GM12864 (cell line): ENCODE measurements at regions not wholly inside any gene's neighbourhood (a gene's known extent, or its start where the extent isn't known, plus 50 kb on each side); places are given as distances from the start of the nearest gene placed in this dataset.
A peak's percentile ranks its signal among the peaks of the same experiment; 100 is the strongest.

Experiments used
- DNase-seq: peaks from one replicate; pipeline ENCODE4 v3.0.0-alpha.2; 2011; ENCODE audit warnings: low read depth
- H3K4me3 ChIP-seq: 2 replicates; pipeline ENCODE4 v1.5.1; 2011; ENCODE audit warnings: mild to moderate bottlenecking, low read depth, low read length, control low read depth
- TF ChIP-seq, protein P1 (sequence below): IDR thresholded peaks from 2 replicates; pipeline ENCODE4 v1.5.1; 2011; ENCODE audit warnings: low read depth, mild to moderate bottlenecking, moderate library complexity, low read length, control low read depth, inconsistent platforms; ENCODE audit errors: missing control alignments

DNA sequence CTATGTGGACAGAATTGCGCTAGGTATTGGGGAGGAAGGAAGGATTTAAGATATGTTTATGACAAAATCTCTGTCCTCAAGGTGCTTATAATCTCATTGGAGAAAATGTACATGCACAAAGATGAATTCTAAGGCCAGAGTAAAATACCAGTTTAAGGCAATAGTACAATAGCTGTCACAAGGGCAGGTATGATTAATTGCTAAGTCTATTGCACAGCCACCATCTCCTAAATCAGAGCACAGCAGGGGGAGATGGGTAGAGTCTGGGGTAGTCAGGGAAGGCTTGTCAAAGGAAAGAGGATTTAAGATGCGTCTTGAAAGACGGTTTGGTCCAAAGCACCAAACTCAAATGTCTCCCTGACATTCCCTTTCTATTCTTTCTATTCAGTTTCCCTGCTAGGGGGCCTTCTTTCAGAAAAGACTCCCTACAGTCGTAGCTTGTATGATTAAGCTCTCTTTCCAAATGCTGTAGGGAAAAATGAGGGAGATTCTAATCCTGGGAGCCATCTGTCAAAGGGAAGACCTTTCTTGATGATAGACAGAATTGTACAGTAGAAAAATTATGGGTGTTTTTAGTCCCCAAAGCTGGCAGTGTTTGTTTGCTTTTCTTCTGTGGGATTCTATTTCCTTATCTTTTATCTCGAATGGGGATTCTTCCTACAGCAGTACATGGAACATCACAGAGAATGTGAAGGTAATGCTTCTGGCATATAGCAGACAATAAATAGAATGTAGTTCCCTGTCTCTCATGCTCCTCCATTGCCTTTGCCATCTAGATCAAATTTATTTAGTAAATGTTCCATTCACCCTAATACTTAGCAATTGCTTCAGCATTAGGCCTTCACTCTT is 107.6 kb upstream of the NFIA start:
- TF ChIP-seq, protein P1, sequence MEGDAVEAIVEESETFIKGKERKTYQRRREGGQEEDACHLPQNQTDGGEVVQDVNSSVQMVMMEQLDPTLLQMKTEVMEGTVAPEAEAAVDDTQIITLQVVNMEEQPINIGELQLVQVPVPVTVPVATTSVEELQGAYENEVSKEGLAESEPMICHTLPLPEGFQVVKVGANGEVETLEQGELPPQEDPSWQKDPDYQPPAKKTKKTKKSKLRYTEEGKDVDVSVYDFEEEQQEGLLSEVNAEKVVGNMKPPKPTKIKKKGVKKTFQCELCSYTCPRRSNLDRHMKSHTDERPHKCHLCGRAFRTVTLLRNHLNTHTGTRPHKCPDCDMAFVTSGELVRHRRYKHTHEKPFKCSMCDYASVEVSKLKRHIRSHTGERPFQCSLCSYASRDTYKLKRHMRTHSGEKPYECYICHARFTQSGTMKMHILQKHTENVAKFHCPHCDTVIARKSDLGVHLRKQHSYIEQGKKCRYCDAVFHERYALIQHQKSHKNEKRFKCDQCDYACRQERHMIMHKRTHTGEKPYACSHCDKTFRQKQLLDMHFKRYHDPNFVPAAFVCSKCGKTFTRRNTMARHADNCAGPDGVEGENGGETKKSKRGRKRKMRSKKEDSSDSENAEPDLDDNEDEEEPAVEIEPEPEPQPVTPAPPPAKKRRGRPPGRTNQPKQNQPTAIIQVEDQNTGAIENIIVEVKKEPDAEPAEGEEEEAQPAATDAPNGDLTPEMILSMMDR, result no peak
- H3K4me3 ChIP-seq, result no peak overlapping the region
- DNase-seq, result no peak

DNA sequence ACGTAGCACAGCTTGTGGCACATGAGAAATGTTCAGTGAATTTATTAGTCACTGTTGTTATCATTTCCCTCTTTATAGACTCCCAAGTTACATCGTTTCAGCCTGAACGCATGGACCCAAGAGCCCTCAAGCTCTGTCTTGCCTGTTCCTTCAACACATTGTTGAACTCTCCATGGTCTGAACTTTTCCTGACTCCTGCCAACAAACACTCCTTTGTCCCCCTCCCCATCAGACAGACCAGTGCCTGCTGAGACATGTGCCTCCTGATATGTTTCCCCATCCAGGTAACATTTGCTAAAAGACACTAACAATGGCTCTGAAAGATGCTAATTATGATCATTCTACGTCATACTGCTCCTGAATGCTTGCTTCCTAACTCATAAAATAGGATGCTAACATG is 108.7 kb upstream of the NFIA start:
- DNase-seq, result no peak
- H3K4me3 ChIP-seq, result no peak overlapping the region
- TF ChIP-seq, protein P1, result no peak

DNA sequence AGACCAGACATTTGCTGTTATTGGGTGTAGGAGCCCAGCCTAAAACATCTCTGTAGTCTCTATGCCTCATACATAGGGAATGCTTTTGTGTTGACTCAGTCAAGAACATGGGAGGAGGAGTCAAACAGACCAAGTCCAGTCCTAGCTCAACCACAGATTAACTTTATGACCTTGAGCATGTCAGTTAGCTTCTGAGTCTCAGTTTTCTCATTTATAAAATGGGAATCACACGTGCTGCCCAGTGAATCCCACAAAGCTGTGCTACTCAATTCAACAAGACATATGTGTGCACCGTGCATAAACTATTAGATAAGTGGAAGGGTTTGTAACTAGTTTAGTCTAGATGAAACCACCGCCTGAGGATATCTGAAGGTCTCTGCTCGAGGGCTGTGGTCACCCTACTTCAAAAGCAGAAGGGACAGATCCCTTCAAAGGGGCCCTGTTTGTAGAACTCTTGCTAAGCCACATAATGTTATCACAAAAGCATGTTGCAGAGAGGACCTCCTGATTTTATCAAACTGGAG is 109.5 kb upstream of the NFIA start:
- H3K4me3 ChIP-seq, result no peak overlapping the region
- TF ChIP-seq, protein P1, result no peak
- DNase-seq, result no peak

DNA sequence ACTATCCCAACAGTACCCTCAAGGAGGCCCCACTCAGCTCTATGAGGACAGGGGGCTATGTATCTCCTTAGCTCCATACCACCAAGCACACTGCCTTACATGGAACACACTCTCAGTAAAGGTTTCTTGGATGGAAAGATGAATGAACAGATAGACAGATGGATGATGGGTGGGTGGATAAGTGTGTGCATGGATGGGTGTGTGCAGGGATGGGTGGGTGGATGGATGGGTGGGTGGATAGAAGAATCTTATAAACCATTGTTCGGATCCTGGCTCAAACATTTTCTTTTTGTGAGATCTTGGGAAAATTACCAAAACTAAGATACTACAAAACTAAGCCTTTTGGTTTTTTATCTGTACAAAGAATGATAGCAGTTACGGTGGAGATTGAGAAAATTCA is 111.0 kb upstream of the NFIA start:
- DNase-seq, result no peak
- no peak overlapping the region for H3K4me3 ChIP-seq
- TF ChIP-seq, protein P1, result no peak

DNA sequence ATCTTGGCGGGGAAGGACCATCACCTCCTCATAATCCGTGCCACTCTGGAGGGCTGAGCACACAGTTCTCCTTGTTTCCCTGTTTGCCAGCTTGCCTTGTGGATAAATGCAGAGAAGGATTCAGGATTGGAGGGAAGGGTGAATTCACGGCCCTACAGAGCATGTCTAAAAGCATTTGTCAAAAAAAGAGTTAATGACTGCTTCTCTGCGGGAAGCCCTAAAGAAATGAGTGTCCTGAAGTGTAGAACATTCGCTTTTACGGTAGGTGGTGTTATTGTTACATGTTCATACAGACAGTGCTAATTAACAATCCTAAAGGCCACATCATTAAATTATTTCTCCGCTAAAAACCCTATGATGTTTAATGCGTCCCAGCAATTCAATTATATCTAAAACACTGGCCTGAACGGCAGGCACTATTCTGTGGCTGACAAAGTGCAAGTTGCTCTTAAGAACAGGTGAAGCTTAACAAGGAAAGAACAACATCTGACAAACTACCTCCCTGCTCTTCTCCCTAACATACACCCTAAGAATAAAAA is 112.3 kb upstream of the NFIA start:
- TF ChIP-seq, protein P1, result peak; percentile 25
- no peak for DNase-seq

DNA sequence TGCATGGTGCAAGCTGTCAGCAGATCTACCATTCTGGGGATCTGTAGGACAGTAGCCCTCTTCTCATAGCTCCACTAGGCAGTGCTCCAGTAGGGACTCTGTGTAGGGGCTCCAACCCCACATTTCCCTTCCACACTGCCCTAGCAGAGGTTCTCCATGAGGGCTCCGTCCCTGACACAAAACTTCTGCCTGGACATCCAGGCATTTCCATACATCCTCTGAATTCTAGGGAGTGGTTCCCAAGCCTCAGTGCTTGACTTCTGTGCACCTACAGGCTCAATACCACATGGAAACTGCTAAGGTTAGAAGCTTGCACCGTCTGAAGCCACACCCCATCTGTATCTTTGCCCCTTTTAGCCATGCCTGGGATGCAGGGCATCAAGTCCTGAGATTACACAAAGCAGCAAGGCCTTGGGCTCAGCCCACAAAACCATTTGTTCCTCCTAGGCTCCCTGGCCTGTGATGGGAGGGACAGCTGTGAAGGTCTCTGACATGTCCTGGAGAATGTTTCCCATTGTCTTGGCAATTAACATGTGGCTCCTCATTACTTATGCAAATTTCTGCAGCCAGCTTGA is 117.0 kb upstream of the NFIA start:
- H3K4me3 ChIP-seq, result no peak overlapping the region
- TF ChIP-seq, protein P1, result no peak
- no peak for DNase-seq

More for the DNA sequence above, 112.3 kb upstream of the NFIA start:
- H3K4me3 ChIP-seq, result no peak overlapping the region
